Frontal cortex (tissue), 3 donors: ENCODE measurements at regions not wholly inside any gene's neighbourhood (a gene's known extent, or its start where the extent isn't known, plus 50 kb on each side); places are given as distances from the start of the nearest gene placed in this dataset.

ENCODE experiments used
- DNase-seq, 2 donors: peaks; one replicate each; pipeline ENCODE4 v3.0.0; 2012; ENCODE audit warnings: low spot score in 2 of 2
- FAIRE-seq: peaks from 2 replicates; lab custom pipeline; 2012; peaks lifted over from hg19 to GRCh38; lab: Jason Lieb, UNC
- donor health status: control.
- donor health status: control.
- donor health status: control.

DNA sequence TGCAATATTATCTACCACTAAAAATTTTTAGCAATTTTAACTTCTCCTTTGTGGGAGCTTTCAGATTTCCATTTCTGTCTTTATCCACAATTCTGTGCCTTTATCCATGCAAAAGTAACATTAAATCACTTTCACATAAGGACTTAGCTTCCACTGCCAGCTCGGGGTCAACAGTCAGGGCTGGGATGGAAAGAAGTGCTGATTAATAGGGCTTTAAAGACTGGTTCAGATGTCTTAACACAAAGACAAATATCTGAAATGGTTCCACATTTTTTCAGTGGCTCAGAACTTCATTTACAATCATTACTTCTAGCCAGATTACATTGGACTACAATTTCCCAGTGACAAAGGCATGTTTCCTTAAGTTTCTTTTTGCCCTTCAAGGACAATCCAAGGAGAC is 191.8 kb upstream of the CPHXL start:
- no peak for FAIRE-seq
- no peak for DNase-seq

DNA sequence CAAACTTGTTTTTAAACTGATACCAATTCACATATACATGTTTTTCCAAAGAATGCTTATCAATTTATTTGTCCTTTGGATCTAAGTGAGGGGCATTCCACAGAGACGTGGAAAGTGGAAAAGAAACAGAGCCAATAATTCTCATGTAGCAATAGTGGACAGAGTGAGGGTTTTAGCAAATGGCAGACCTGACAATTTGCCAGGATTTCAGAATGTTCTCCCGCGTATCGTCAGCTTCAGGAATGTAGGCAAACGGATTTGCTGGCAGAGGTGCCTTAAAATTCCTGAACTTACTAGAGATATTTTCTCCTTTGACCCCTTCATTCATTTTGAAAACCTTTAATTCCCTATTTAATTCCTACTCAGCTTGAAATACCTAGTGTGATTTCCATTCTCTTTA is 193.4 kb upstream of the CPHXL start:
- no peak for FAIRE-seq
- no peak for DNase-seq

DNA sequence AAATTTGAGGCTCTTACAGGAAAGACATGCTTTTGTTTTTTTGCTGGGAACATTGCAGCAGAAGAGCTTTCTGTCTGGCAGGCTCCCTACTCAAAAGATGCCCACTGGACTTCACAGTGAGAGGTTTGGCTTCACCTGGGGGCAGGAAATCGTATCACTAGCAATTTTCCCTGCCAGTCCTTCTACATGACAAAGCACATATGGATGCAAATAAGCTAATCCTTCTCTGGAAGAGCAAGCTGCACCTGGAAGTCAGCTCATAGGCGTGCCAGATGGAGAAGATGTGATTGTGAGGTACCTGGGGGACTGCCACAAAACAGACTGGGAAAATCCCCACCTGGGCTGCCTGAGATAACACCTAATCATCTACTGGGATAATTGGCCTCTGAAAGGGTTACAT is 195.0 kb upstream of the CPHXL start:
- no peak for FAIRE-seq

DNA sequence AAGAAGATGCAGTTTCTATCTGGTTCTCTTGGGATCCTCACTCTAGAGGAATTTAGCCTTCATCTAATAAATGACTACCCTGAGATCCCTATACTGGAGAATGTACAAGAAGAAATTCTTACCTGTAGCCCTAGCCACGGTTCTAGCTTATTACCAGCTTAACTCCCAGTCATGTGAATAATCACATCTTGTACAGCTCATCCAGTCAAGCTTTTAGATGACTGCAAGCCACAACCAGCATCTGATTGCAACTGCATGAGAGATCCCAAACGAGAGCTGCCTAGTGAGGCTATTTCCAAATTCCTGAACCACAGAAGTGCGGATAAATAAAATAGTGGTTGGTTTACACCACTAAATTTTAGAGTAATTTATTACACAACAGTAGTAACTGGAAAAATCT is 196.0 kb upstream of the CPHXL start:
- DNase-seq (no peak), FAIRE-seq (no peak)

More for the DNA sequence above, 195.0 kb upstream of the CPHXL start:
- no peak for DNase-seq

DNA sequence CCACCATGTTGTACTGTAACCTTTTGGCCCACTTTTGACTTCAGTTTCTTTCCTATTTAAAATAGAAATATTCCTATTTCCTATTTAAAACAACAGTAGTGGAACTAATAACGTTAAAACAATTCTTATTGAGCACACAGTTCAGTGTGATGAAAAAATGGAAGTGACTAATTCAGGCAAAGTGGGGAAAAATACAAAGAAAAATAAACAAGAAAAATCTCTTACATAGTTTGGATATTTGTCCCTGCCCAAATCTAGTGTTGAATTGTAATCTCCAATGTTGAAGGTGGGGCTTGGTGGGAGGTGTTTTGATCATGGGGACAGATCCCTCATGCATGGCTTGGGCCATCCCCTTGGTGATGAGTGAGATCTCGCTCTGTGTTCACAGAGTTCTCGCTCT is 198.1 kb upstream of the CPHXL start:
- no peak for DNase-seq
- FAIRE-seq = no peak

DNA sequence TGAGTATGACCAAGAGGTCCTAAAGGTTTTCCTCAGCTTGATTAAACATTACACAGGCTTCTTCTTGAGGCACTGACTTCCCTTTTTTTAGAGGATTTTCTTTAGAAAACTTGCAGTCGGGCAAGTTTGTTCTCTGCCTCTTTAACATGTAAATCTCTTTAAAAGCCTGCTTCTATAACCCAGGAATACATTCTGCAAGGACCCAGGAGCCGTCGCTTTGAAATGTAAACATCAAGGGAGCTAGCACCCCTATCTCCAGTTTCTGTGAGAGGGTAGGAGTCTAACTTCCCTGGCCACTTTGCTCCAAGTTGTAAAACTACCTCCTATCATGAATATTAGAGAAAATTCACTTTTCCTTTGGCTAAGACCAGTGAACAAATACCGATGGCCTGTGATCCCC is 201.5 kb upstream of the CPHXL start:
- FAIRE-seq (no peak), DNase-seq (no peak)

DNA sequence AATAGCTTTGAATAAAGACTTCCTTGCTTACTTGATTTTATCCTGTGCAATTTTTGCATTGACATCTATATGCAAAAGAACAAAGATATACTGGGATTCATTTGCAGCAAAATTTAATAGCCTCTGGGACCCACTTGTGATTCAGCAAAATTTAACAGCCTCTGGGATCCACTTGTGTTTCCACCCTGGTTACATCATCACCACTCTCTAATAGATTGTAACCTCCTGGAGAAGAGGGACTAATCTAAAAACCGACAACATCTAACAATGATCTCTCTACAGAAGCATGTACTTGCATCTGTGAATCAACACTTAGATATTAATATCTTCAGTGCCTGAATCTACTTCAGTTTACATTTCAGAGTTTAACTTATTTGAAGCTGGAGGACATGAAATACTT is 202.0 kb upstream of the CPHXL start:
- FAIRE-seq (no peak), DNase-seq (no peak)

DNA sequence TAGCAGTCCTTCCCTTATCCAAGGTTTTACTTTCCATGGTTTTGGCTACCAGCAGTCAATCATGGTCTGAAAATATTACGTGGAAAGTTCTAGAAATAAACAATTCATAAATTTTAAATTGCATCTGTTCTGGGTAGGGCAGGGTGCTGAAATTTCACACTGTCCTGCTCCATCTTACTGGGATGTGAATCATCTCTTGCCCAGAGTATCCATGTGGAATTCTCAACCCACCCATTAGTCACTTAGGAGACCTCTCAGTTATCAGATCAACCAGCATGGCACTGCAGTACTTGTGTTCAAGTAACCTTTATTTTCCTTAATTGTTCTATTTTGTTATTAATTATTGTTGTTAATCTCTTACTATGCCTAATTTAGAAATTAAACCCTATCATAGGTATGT is 202.8 kb upstream of the CPHXL start:
- FAIRE-seq = no peak
- DNase-seq = no peak

DNA sequence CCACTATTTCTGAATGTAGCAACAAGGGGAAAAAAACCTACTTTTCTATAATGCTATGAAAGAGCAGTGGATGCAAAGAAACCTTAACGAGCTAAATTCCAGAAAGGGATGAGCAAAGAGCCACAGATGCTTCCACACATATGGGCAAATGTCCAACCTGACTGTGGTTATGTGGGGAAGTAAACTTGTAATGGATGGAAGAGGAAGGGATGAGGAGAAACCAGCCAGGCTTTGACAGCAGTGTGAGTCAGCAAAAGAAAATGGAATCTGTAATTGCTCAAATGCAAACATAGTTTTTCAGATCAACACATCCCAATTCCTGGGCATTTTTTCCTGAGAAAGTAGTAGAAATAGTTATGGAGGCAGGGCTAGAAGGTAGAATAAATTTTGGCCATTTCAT is 204.8 kb upstream of the CPHXL start:
- FAIRE-seq (no peak), DNase-seq (no peak)

DNA sequence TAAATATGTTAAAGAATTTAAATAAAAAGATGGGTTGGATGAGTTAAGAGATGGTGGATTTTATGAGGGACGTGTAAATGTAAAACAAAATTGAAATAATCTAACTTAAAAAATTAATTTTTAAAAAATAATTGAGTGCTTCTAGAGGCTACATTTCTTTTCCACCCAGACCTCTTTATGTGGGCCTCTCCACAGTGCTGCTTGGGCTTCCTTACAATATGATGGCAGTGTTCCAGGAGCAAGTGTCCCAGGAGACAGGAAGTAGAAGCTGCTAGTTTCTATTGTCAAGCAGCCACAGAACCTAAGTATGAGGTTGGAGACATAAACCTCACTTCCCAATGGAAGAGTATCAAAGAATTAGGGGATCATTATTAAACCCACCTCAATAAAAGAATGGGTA is 205.7 kb upstream of the CPHXL start:
- DNase-seq (no peak), FAIRE-seq (no peak)

DNA sequence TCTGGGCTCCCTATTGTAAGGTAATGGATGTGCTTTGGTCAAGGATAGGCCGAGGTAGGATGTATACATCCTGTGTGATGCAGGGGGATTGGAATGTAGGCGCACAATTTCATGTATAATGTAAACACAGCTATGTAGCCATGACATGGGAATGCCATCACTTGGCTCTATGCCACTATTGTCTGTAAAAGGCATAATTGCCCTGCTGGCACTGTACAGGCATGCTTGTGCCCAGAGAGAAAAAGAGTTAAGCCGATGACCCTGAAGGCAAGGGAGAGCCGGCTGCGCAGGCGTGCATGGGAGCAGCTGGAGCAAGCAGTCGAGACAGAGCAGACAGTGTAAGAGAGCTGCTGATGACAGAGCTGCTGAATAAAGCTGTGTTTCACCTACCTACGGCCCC is 212.5 kb upstream of the CPHXL start:
- FAIRE-seq (no peak), DNase-seq (no peak)

DNA sequence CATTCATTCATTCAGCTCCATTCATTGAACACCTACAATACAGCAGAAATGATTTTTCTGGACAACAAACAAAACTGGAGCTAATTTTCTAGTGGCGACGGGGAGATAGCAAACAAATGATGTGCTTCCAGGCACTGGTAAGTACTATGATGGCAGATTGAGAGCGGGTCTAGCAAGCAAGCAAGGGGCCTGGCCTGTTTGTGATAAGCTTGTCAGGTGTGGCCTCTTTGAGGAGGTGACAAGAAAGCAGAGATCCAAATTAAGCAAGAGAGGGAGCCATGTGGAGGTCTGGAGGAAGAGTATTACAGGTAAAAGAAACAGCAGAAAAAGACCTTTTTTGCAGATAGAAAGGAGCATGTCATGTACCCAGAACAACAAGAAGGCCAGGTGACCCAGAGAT is 216.1 kb upstream of the CPHXL start:
- no peak for FAIRE-seq

DNA sequence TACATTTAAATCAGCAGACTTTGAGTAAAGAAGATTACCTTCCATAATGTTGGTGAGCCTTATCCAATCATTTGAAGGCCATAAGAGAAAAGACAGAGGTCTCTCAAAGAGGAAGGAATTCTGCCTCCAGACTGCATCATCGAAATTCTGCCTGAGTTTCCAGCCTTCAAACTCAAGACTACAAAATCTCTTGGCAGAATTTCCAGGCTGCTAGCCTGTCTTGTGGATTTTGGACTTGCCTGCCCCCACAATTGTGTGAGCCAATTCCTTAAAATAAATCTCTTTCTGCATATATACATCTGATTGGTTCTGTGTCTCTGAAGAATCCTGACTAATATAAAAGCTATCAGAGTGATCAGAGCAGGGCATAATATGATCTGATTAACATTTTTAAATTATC is 216.6 kb upstream of the CPHXL start:
- DNase-seq (no peak), FAIRE-seq (no peak)

More for the DNA sequence above, 216.1 kb upstream of the CPHXL start:
- DNase-seq = no peak

DNA sequence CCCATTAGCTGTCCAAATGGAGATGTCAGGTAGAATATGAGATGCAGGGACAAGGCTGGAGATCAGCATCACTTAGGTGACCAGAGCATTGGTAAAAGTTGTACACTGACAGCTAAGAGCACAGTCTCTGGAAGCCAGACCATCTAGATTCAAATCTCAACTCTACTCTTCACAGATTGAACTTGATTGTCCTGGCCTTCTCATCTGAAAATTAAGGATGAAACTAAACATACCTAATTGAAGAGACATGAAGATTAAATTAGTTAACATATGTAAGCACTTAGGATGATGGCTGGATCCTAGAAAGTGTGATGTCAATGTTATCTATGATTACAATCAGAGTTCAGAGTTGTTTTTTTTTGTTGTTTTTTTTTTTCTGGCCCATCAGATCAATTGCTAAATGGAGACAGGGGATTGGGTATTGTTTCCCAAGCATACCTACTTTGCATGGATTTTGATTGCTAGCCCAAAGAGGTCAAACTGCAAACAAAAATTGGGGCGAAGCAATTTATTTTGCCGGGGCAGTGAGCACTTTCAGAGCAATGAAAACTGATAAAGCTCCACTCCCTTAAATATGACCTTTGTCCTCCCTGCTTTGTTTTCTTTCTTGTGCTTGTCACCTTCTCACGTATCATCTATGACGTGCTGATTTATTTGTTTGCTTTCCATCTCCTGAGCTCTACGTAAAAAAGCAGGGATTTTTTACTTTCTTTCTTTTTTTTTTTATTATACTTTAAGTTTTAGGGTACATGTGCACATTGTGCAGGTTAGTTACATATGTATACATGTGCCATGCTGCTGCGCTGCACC is 217.6 kb upstream of the CPHXL start:
- DNase-seq (no peak), FAIRE-seq (no peak)

DNA sequence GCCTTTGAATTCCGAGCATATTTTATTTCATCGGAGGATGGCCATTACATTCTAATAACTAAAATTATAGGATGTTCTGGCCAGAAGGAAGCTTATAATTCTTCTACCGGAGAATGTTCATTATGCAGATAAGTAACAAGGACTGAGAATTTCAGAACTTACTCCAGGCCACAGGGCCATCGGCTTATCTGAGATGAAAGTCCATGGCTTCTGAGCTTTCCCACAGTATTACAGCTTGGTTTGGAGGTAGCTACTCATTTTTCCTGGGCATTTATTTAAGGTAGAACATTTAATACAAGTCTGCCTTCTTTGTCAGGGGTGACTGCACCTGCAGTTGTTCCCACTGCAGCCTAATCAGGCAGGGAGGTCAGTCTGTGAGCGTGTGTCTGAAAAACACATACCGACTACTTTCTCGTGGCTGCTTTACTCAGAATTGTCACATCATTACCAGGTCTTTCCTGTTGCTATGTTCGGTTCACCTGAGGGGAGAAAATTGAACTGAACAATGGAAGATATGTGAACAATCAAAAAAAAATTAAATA is 219.7 kb upstream of the CPHXL start:
- FAIRE-seq (no peak), DNase-seq (no peak)

DNA sequence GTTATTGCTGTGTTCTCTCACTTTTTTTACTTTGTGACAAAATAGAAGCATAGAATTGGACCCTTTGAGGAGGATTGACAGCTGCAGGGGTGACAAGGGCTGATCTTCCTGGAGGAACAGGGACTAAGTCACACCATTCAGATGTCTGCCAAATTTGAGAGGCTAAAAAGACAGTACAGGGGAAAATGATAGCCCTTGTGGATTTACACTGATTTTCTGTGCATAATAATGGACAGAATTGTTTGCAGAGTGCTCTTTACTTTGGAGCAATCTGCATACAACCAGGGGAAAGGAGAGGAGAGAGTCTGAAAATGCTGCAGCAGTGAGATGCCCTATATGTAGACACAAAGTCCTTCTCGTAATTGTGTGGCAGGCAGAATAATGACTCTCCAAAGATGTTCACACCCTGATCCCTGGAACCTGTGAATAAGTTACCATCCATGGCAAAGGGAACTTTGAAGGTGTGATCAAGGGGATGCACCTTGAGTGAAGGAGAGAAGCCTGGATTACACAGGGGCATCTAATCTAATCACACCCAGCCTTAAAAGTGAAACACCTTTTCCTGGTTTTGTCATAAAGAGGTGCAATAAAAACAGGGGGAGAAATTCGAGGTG is 221.4 kb upstream of the CPHXL start:
- FAIRE-seq = no peak
- DNase-seq = no peak

DNA sequence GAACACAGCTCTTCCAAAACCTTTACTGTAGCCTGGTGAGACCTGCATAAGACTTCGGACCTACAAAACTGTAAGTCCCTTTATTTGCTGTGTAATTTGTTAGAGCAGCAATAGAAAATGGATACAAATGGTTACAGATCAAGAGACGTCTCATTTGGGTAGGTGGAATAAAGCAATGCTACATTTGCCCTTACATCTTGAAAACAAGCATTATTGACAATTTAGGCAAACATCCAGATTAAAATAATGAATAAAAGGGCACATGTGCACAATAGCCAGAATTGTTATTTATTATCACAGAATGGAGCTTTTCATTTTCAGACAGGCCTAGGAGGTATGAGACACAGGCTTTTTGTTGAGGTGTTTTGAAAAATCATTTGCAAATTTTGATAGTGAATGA is 222.2 kb upstream of the CPHXL start:
- no peak for DNase-seq
- no peak for FAIRE-seq

DNA sequence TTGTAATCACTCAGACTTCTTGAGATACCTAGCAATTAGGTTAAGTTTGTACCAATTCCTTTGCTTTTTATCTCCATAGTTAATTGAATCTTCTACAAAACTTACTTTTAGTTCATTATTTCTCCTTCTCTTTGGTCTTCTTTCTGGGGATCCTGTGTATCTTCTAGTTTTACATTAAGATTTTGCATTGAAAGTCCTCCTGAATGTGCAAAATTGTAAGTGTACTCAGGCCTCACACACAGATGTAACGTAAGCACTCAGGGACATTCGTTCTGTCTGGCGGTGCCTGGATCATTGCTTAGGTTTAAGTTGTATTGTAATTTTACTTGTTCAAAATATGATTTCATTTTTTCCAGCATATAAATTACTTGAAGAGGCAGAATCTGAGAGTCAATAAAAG is 222.6 kb upstream of the CPHXL start:
- FAIRE-seq (no peak), DNase-seq (no peak)

DNA sequence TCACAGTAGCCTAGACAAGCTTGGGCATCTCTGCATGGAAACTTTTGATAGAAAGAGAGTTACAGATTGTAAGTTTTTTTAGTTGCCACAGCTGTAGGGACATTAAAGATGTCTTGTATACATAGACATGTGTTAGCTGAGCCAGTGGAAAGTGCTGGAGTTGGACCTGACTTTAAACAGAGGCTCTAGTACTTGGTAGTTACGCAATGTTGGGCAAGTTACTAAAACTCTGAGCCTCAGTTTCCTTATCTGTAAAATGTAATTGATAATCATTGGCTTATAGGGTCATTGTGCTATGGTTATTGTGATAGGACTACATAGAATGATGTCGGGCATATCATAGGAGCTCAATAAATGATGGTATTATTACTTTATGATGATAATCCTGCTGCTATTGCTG is 225.8 kb upstream of the CPHXL start:
- no peak for FAIRE-seq

DNA sequence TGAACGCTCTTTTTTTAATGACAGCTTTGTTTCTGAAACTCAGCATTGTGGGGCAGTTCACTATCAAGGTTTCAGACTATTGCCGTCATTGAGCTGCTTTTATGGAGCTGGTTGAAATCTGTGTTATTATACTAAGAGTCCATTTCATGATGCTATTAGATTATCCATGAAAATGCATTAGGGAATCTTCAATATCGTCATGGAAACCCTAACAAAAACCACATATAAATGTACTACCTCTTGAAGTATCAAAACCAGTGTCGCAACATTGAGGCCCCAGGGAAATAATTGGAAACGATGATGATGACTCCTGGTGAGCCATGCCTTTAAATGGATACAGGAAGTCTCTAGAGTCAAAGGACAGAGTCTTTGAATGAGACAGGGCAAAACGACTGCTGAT is 231.6 kb upstream of the CPHXL start:
- DNase-seq = no peak
- FAIRE-seq = no peak

More for the DNA sequence above, 225.8 kb upstream of the CPHXL start:
- no peak for DNase-seq

DNA sequence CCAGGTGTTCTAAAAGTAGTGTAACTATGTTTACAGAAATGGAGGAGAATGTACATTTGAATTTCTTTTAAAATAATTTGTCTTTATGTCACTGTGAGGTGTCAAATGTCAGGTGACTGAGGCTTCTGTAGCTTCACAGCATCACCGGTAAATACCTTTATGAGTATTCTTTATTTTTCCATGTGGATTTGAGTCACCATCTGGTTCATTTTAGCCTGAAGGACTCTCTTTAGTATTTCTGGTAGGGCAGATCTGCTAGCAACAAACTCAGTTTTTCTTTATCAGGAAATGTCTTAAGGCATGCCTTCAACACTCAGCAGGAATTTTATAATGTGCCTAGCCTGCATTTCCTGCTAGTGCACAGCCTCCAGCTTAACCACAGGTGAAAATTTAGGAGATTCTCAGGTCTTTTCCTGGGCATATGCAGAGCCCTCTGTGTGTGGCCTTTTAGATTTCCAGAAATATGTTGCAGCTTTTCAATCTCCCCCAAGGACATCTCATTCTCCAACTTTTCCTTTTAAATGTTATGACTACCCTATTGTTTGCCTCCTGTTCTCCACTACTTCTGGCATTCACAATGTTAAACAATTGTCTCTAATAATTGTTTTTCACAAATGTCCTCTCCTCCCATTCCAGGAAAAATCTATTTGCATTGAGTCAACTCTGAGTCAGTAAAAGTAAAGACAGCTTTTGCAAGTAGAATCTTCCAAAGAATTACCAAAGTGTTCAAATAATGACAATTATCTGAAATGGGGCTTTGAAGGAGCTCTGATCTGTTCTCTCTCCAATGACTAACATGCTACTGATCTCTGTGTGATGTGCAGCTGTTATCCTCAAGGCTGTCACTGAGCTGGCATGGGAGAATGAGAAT is 239.4 kb upstream of the CPHXL start:
- DNase-seq = no peak
- no peak for FAIRE-seq
